ENCODE measurements at regions not wholly inside any gene's neighbourhood (a gene's known extent, or its start where the extent isn't known, plus 50 kb on each side); places are given as distances from the start of the nearest gene placed in this dataset.

- Histone ChIP-seq H3K4me2 (ENCODE audit: low read depth, low read length) (no peak overlapping the region), H3K27me3 (ENCODE audit: control insufficient read depth in 1 of 2, insufficient read depth in 2 of 2, low read length in 2 of 2) (peaks cover 0 to 12% of the 10 kb centered on the region in 2 experiments; a peak in 1 of 5 replicates), H3K27ac (ENCODE audit: extremely low read length, insufficient read depth, low read length) (no peak overlapping the region), H3K9me3 (ENCODE audit: low read length) (no peaks in the 10 kb centered on the region), H3K4me1 (ENCODE audit: insufficient read depth, low read length) (no peaks in the 10 kb centered on the region), H3K9ac (ENCODE audit: insufficient read depth, low read depth, low read length) (no peak overlapping the region), H4K20me1 (ENCODE audit: insufficient read depth, low read length) (no peaks in the 10 kb centered on the region), H3K36me3 (replicated peaks in 1 of 2; ENCODE audit: control insufficient read depth in 1 of 2, insufficient read depth in 2 of 2, low read length in 2 of 2) (no peaks in the 10 kb centered on the region), H2AFZ (ENCODE audit: low read length) (no peak overlapping the region), H3K79me2 (ENCODE audit: insufficient read depth, low read length) (no peaks in the 10 kb centered on the region), H3K4me3 (replicated peaks in 1 of 3; ENCODE audit: insufficient read depth in 1 of 3, low read depth in 2 of 3, low read length in 3 of 3) (no peak overlapping the region)
- ATAC-seq, result no peak
- no peak for FAIRE-seq
- no peak for TF ChIP-seq RAD51 (IDR thresholded peaks at IDR 0.05; ENCODE audit: borderline replicate concordance)
- no peak for TF ChIP-seq MEIS2 (CRISPR knock-in tag; IDR thresholded peaks at IDR 0.05)
- TF ChIP-seq ZNF160 (CRISPR knock-in tag; IDR thresholded peaks at IDR 0.05), result no peak
- no peak for TF ChIP-seq SKIL (CRISPR knock-in tag; IDR thresholded peaks at IDR 0.05; ENCODE audit: borderline replicate concordance)
- TF ChIP-seq ARHGAP35 (CRISPR knock-in tag; IDR thresholded peaks at IDR 0.05; ENCODE audit: borderline replicate concordance), result no peak
- no peak for TF ChIP-seq KDM5A (IDR thresholded peaks at IDR 0.05; ENCODE audit: borderline replicate concordance, low read length)
- no peak for TF ChIP-seq ZBTB21 (CRISPR knock-in tag; IDR thresholded peaks at IDR 0.05)
- TF ChIP-seq, protein P1, sequence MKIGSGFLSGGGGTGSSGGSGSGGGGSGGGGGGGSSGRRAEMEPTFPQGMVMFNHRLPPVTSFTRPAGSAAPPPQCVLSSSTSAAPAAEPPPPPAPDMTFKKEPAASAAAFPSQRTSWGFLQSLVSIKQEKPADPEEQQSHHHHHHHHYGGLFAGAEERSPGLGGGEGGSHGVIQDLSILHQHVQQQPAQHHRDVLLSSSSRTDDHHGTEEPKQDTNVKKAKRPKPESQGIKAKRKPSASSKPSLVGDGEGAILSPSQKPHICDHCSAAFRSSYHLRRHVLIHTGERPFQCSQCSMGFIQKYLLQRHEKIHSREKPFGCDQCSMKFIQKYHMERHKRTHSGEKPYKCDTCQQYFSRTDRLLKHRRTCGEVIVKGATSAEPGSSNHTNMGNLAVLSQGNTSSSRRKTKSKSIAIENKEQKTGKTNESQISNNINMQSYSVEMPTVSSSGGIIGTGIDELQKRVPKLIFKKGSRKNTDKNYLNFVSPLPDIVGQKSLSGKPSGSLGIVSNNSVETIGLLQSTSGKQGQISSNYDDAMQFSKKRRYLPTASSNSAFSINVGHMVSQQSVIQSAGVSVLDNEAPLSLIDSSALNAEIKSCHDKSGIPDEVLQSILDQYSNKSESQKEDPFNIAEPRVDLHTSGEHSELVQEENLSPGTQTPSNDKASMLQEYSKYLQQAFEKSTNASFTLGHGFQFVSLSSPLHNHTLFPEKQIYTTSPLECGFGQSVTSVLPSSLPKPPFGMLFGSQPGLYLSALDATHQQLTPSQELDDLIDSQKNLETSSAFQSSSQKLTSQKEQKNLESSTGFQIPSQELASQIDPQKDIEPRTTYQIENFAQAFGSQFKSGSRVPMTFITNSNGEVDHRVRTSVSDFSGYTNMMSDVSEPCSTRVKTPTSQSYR (CRISPR knock-in tag; IDR thresholded peaks at IDR 0.05; ENCODE audit: borderline replicate concordance), result no peak
- TF ChIP-seq ERF (CRISPR knock-in tag; IDR thresholded peaks at IDR 0.05), result no peak
- no peak for TF ChIP-seq ZNF563 (CRISPR knock-in tag; IDR thresholded peaks at IDR 0.05)
- TF ChIP-seq HCFC1 (IDR thresholded peaks at IDR 0.05; ENCODE audit: low read depth, low read length), result no peak
- DNase-seq (ENCODE audit: low spot score), result no peak
- ChIA-PET CTCF (ENCODE audit: low intra/inter-chr PET ratio, low total read pairs) (no interaction called here), POLR2A (no interaction called here)
- BruUV-seq (replicated peaks), result no TSS peak
- WGBS (ENCODE audit: low lambda C conversion rate), result 0% methylated on average over 3 of the region's 6 CpGs
- intact Hi-C loops (cut with micrococcal nuclease; ENCODE audit: unreplicated experiment) (no loop called here), in situ Hi-C loops (cut with HindIII; ENCODE audit: extremely low pct_ligation_motif_present, low pct_unique_long_range_greater_than_20kb) (no loop called here)
Observed at GRCh38 chr16:5865236-5865635, 767.6 kb upstream of the EEF2KMT start.

Measured in HepG2 (cell line).